Endothelial cell of hepatic sinusoid (primary cell): ENCODE measurements at regions not wholly inside any gene's neighbourhood (a gene's known extent, or its start where the extent isn't known, plus 50 kb on each side); places are given as distances from the start of the nearest gene placed in this dataset.

Experiments
- in situ Hi-C: cut with HindIII; loops from 2 replicates; pipeline ENCODE4 v1.10.0; 2017; ENCODE audit warnings: low sequenced_read_pairs

DNA sequence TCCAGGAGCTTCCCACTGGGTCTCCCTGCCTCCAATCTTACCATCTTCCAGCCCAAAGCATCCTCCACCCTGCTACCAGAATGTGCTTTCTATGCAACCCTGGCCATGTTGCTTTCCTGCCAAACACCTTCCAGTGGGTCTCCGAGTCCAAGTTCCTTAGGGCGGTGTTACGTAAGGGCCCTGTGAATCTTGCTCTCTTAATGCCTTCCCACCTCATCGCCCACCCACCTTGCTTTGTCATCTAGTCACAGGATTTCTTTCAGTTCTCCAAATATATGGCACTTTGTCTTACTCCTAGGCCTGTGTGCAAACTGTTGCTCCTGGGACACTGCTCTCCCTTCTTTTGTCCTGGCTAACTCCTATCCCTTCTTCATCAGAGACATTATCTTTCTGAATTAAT lies 344.5 kb downstream of the RPS24 start:
- in situ Hi-C loops: no loop called here

DNA sequence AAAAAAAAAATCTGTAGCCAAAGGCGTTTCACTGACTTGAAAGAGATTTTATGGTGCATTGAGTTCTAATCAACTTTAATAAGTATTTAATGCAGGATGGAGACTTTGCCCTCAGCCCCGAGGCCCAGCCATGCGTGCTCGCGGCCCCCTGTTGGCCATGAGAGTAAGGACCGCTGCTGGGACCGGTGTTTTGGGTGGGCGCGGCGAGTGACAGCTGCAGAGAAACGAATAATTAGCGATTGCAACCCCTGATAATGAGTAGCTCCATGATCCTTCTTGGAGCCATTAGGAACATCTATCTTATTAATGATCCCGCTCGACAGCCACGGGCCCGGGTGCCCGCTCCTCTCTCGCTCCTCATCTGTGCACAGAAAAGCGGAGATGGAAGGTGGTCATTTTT lies 347.4 kb downstream of the RPS24 start:
- in situ Hi-C loops: no loop called here

DNA sequence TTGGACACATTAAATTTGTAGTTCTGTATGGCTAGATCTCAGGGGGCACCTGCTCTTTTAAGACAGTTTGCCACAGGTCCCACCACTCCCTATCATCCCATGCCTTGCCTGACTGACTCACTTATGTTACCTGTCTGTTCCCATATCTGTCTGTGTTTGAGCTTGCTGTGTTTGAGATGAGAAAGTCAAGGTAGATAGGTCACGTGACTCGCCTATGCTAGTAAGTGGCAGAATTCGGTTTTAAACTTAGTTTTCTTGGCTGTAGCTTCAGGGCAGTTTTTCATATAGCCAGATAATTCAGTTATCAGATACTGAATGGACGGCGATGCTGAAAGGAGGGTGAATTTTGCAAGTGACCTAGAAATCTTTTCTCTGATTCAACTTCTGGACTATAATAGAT lies 348.4 kb downstream of the RPS24 start:
- in situ Hi-C loops: no loop called here

DNA sequence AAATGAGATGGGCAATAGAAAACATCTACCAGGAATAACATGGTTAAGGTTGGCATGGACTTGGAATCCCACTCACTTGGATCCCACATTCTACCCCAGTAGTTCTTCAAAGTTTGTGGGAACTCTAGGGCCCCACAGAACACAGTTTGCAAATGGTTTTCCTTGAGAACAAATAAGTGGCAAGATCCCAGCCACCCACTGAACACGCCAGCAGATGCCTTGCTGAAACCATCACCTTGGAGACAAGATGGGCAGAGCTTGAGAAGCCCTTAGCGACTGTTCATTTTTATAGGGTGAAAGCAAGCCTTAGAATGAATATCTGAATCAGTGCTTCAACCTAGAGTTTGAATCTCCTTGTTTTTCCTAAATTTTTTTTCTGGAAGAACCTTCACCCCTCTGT lies 349.1 kb downstream of the RPS24 start:
- in situ Hi-C loops: no loop called here

DNA sequence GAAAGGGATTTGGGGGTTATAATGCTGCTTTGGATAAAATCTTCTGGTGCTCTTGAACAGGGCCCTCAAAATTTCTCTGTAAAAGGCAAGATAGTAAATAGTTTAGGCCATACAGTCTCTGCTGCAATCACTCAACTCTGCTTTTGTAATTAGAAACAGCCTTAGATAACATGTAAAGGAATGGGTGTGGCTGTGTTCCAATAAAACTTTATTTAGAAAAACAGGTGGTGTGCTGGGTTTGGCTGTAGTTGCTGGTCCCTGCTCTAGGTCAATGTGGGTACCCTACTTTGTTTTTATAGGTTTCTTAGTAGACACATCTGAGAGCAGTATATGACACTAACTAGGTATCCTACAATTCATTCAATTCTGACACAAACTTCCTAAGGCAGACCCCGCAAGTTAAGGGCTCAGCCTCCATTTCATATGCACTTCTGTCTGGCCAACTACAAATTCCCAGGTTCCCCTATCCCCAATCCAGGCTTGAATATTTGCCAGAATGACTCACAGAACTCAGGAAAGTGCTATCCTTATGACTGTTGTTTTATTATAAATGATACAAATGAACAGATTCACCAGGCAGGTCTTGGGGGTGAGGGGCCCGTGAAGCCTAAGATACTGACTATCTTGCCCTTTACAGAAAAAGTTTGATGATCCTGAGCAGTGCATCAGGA lies 349.9 kb downstream of the RPS24 start:
- in situ Hi-C loops: no loop called here

DNA sequence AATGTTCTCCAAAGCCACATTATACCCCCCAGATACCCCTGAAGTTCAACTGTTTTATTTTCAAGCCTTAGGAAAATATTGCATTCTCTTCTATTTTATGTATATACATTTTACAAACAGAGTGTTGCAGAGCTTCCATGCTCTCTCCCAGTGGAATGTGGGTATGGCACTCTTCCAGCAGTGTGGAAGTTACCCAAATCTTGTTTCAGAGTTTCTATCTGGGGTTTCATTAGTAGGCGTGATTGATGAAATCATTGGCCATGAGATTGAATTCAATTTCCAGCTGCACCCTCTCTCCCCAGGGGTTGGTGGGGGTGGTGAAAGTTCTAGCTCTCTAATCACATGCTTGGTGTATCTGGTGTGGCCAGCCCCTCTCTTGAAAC lies 350.4 kb downstream of the RPS24 start:
- in situ Hi-C loops: no loop called here

DNA sequence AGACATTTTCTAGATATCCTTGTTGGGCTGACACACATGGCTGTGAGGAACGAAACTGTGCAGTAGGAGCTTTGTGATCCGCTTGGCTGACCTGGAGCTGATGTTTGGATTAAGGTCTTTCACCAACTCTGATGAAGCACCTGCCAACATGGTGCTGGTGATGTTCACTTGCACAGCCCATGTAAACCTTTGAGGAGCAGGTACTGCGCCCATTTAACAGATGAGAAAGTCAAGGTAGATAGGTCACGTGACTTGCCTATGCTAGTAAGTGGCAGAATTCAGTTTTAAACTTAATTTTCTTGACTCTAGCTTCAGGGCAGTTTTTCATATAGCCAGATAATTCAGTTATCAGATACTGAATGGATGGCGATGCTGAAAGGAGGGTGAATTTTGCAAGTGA lies 351.9 kb downstream of the RPS24 start:
- in situ Hi-C loops: no loop called here

DNA sequence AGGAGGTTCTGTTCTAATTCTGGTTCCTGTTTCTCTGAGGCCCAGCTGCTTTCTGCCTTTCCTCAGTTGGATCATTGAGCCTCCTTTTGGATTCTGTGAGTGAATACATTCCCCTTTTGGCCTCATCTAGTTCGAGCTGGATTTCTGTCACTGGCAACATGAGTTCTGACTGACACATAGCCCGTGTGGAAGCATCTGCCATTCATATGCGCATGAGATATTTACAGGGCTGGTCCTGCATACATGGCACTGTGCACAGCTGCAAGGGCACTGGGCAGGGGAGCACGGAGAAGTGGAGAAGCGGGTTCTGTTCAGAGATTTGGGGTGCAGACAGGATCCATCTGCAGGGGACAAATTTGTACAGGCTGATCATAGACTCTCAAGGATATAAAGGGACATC lies 352.8 kb downstream of the RPS24 start:
- in situ Hi-C loops: no loop called here

DNA sequence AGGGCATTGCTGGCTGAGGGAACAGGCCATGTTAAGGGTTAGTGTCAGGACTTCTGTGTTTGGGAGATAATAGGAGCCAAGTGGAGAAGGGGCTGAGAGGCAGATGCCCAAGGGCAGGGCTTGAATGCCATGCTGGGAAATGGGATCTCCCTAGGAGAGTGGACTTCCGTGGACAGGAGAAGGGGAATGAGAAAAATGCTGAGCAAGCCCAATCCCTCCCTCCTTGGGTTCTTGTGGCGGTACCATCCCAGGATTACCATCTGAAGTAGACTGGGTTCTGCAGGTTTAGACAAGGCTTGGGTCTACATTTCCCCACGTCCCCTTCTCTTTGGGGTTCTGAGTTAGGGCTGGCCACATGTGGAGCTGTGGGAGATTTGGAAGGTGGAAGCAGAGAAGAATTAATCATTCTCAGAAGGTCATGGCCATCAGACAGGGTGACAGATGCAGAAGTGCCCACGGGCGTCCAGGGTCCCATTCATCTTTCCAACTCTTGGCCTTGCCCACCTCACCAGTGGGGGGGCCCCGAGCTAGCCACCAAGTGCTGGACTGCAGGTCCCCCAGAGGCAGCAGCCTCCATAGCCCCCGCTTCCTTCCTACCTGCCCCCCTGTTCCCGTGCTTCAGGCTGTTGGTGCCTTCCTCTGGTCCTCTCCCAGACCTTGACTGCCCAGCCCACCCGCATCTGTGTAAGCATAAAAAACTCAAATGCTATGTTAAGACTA lies 354.8 kb downstream of the RPS24 start:
- in situ Hi-C loops: no loop called here

DNA sequence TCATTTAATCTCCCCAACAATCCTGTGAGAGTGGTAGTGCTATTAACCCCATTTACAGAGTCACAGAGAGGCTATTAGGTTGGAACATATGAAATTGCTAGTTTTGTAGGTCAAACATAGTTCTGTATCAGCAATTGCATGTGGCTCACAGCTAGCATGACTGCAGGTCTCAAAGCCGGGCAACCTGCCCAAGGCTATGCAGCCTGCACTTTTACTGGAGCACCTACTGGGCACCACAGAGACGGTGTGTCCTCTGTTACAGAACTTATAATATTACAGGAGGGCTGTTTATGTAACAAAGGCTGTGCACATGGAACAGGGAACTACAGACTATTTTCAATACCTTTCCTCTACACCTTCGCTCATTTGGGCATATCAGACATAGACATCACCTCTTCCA lies 355.8 kb downstream of the RPS24 start:
- in situ Hi-C loops: no loop called here

DNA sequence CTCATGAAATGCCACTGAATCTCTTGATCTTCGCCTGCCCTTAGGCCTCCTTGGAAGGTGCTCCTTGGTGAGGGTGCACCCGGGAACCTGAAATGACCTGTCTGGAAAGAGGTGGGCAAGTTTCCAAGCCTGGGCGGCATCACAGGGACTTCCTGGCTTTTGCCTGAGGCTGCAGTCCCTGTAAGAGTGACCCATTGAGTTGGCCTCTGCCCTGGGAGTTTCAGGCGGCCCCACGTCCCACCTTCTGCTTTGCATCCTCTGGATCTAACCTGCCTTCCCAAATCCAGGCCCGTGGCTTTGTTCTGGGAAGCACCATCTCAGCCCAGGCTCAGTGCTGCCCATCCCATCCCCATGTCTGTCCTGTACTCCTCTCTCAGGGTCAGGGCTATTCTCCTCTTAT lies 356.4 kb downstream of the RPS24 start:
- in situ Hi-C loops: no loop called here

DNA sequence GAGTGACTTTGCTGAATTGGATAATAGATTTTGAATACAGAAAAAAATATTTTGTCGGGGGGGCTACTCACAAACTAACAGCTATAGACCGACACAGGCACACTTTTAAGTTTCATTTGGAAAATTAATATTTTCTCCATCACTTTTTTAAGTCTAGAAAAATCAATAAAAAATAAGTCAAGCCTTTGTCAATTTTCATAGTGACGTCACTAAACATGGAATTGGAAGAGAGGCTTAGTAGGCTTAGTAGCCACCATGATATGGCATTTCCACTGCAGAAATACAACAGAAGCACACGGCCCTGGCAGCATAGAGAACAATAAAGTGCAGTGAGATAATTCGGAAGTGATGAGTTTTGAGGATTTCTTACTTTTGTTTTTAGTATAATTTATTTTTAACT lies 357.2 kb downstream of the RPS24 start:
- in situ Hi-C loops: no loop called here

DNA sequence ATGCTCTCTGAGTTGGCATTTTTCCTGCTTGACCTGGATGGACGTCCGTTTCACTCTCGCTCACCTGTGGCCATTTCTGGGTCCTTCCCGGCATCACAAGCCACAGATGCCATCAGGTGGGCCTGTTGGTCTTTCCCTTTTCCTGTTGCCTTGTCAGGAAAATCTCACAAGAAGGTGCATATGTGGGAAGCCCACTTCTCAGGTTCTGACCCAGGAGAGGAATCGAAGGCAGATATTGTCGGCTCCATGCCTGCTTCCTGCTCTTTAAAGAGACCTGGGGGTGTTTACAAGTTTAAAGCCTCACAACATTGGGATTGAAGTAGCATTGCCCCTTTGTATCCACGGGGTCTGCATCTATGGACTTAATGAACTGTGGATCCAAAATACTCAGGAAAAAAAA lies 357.9 kb downstream of the RPS24 start:
- in situ Hi-C loops: no loop called here

DNA sequence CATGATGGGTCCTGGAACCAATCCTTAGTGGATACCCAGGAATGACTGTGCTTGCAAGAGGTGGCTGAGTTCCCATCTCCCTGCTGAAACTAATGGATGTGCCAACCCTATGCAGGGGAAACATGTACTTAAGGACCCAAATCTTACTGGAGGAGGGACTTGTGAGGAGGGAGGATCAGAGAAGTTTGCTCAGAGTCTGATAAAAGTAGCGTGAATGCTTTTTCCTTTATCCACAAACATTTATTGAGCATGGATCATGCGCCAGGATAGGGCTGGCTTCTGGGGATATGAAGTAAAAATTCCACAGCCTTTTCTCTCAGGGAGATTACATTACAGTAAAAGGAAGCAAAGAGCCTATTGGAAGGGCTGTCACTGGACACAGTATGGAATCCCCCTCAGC lies 358.5 kb downstream of the RPS24 start:
- in situ Hi-C loops: no loop called here

DNA sequence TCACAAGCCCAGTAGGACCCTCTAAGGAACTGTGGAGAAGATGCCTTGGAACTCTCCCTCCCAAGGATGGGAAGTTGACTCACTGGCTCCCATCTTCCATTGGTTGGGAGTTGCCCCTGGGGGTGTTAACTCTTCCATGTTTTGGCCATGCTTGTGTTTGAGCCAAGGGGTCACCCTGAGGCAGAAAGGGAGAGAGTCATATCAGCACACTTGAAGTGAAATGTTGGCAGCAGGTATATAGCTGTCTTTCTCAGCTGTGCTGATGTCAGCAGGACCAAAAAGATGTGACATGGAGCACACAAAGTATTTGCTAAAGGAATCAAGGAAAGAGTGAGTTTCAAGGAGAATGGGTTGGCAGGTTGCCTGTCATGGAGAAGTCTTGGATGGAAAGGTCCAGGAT lies 359.4 kb downstream of the RPS24 start:
- in situ Hi-C loops: no loop called here

DNA sequence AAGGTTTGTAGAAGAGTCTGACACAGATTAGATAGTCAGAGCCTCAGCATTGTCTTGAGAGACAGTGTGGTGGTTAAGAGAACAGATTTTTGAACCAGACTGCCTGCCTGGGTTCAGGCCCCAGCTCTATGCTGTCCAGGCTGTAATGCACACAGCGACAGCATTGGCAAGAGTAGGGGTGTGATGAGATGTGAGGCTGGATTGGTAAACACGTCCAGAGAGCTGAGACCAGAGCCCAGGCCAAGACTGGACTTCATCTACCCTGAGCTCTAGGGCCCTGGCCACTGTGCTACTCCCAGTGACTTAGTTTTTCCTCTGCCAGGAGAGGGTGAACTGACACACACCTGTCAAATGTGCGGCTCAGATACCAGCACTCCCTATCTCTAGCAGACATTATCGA lies 360.4 kb downstream of the RPS24 start:
- in situ Hi-C loops: no loop called here

DNA sequence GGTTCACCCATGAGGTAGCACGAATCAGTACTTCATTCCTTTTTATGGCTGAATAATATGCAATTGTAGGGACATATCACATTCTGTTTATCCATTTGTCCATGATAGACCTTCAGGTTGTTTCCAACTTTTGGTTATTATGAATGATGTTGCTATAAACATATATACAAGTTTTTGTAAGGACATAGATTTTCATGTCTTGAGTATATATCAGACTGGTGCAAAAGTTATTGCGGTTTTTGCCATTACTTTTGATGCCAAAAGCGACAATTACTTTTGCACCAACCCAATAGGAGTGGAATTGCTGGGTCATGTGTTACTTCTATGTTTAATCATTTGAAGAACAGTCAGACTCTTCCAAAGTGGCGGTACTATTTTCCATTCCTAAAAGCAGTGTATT lies 361.5 kb downstream of the RPS24 start:
- in situ Hi-C loops: no loop called here

DNA sequence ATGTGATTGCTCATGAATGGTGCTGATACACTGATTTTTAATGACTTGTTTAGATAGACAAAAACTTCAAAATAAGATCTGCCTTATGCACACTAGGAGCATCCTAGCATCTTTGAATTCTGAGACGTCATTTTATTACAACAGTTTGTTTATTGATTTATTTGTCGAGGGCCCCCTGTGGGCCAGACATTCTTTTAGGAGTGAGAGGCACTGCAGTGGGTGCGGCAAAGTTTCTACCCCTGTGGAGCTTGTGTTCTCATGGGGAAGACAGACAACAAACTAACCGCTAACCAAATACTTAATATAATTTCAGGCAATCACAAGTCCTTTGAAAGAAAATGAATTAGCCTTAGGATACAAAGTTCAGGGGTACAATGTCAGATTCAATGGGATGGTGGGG lies 363.1 kb downstream of the RPS24 start:
- in situ Hi-C loops: no loop called here

DNA sequence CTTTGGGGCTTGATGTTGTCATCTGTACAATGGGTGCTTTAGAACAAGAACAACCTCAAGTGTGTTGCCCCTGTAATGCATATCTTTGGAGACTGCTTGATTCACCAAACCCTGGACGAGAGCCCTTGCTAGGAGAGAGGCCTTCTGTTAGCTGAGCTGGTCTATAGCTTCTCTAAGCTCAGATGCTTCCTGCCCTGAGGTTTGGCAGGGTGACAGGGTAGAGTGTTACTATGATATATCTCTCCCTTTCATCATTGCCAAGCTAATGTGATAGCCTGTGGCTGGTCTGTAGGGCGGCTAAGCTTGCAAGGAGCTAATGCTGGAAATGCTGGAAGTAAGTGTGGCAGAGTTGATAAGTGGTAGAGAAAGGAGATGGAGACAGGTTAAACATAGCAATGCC lies 364.1 kb downstream of the RPS24 start:
- in situ Hi-C loops: no loop called here

DNA sequence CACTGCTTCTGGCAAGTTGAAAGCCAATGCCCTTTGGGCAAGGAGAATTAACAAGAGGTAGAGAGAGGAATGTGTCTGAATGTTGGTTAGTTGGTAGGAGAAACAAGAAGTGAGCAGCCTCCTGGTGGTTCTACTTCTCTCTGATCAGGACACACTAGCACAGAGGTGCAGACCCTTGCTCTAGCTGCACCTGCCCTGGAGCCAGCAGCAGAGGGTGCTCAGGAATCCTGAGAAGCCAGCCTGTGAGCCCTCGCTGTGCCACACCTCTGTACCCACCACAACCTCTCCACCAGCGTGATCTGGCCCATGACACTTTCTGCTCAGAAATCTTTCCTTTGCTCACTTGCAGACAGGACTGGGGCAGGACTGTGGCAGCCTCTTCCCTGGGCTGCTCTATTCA lies 364.7 kb downstream of the RPS24 start:
- in situ Hi-C loops: no loop called here

DNA sequence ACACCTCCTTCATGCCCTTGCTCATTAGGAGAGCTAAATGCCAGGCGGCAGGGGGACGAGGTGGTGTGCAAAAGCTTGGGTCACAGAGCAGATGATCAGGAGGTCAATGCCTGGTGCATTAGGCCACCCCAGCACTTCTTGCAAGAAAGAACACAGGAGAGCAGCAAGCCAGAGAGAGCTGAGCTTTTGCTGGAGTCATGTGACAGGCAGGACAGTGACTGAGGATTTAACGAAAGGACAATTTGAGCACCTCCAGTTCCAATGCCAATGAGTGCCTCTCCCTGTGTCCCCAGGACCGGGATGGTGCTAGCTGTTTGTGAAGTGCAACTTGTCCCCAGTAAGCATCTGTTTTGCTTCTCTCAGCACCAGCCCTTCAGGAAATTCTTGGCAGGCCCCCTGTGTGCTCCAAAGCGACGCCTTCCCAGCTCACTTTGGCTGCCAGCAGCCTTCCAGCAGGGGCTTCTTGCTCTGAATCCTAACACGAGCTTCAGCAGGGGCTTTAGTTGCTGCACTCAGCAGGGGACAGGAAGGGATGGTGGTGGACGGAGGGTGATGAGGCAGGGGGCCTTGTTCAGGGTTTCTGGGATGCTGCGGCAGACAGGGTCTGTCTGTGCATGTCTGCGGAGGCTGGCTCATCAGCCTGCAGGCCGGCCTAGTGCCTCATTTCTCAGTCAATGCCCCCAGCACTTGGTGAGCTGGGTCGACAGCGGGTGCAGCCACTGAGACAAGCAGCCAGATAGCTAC lies 368.1 kb downstream of the RPS24 start:
- in situ Hi-C loops: loop anchor here (5.0 kb wide), 1 partner anchor 66 kb away; no protein-coding TSS in a partner anchor

DNA sequence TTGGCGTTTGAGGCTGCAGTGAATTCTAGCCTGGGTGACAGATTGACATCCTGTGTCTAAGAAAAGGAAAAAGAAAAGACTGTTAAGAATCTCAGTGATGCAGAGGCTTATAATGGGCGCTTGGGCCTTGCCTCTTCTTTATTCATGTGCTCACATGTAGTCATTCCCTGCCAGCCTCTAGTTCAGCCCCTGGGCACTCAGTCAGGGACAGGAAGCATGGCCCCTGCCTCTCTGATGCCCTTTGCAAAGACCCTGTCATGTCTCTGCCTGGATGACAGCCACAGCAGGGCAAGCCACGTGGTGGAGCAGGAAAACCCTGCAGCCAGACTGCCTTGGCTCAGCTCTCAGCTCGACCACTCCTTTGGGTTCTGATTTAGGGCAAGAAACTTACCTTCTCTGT lies 368.9 kb downstream of the RPS24 start:
- in situ Hi-C loops: loop anchor here (5.0 kb wide), 1 partner anchor 65 kb away; no protein-coding TSS in a partner anchor
